ENCODE measurements at regions not wholly inside any gene's neighbourhood (a gene's known extent, or its start where the extent isn't known, plus 50 kb on each side); places are given as distances from the start of the nearest gene placed in this dataset.

- no peak for DNase-seq (ENCODE audit: low read depth in 1 of 2, low spot score in 2 of 2)
- H3K9me3 ChIP-seq (replicated peaks), result no peaks in the 10 kb centered on the region
- 0 out of 2 replicates have a peak, but pooled peaks cover 6% of the 10 kb centered on the region for H3K27me3 ChIP-seq (replicated peaks)
- H3K27ac ChIP-seq, result no peak overlapping the region
- no peaks in the 10 kb centered on the region for H3K4me1 ChIP-seq (replicated peaks)
- no peak overlapping the region for H3K4me3 ChIP-seq
- no peaks in the 10 kb centered on the region for H3K36me3 ChIP-seq
Observed at GRCh38 chr4:57425610-57426009, 315.4 kb upstream of the IGFBP7 start.

GRCh38 chr4:57424232-57424897, 314.2 kb upstream of the IGFBP7 start:
- no peak for DNase-seq (ENCODE audit: low read depth in 1 of 2, low spot score in 2 of 2)
- 0 out of 2 replicates have a peak, but pooled peaks cover 6% of the 10 kb centered on the region for H3K27me3 ChIP-seq (replicated peaks)
- H3K36me3 ChIP-seq, result no peaks in the 10 kb centered on the region
- H3K9me3 ChIP-seq (replicated peaks), result no peaks in the 10 kb centered on the region
- H3K4me1 ChIP-seq (replicated peaks), result no peaks in the 10 kb centered on the region
- no peak overlapping the region for H3K27ac ChIP-seq
- H3K4me3 ChIP-seq, result no peak overlapping the region

GRCh38 chr4:57418133-57418532, 307.9 kb upstream of the IGFBP7 start:
- DNase-seq (ENCODE audit: low read depth in 1 of 2, low spot score in 2 of 2), result no peak
- Histone ChIP-seq H3K36me3 (no peaks in the 10 kb centered on the region), H3K9me3 (replicated peaks) (no peaks in the 10 kb centered on the region)

GRCh38 chr4:57412259-57413054, 302.3 kb upstream of the IGFBP7 start:
- Histone ChIP-seq H3K27me3 (replicated peaks) (peaks cover 11% of the 10 kb centered on the region; the same call in 1 of the 2 replicates), H3K9me3 (replicated peaks) (no peaks in the 10 kb centered on the region), H3K27ac (no peak overlapping the region), H3K4me1 (replicated peaks) (no peaks in the 10 kb centered on the region), H3K4me3 (no peak overlapping the region), H3K36me3 (no peaks in the 10 kb centered on the region)
- no peak for DNase-seq (ENCODE audit: low read depth in 1 of 2, low spot score in 2 of 2)

More at GRCh38 chr4:57418133-57418532, 307.9 kb upstream of the IGFBP7 start:
- Histone ChIP-seq H3K4me1 (replicated peaks) (no peaks in the 10 kb centered on the region), H3K27ac (no peak overlapping the region), H3K27me3 (replicated peaks) (peaks cover 8% of the 10 kb centered on the region; the same call in 1 of the 2 replicates), H3K4me3 (no peak overlapping the region)

- peaks cover 11% of the 10 kb centered on the region; the same call in 1 of the 2 replicates for H3K27me3 ChIP-seq (replicated peaks)
- H3K9me3 ChIP-seq (replicated peaks), result no peaks in the 10 kb centered on the region
- no peak for DNase-seq (ENCODE audit: low read depth in 1 of 2, low spot score in 2 of 2)
- H3K27ac ChIP-seq, result no peak overlapping the region
- H3K4me3 ChIP-seq, result no peak overlapping the region
- H3K4me1 ChIP-seq (replicated peaks), result no peaks in the 10 kb centered on the region
- H3K36me3 ChIP-seq, result no peaks in the 10 kb centered on the region
Observed at GRCh38 chr4:57410331-57411052, 300.3 kb upstream of the IGFBP7 start.

- Histone ChIP-seq H3K9me3 (replicated peaks) (no peaks in the 10 kb centered on the region), H3K4me3 (no peak overlapping the region), H3K4me1 (replicated peaks) (no peaks in the 10 kb centered on the region), H3K36me3 (no peaks in the 10 kb centered on the region), H3K27ac (no peak overlapping the region), H3K27me3 (replicated peaks) (0 out of 2 replicates have a peak, but pooled peaks cover 5% of the 10 kb centered on the region)
- no peak for DNase-seq (ENCODE audit: low read depth in 1 of 2, low spot score in 2 of 2)
Observed at GRCh38 chr4:57405359-57405758, 295.2 kb upstream of the IGFBP7 start.

GRCh38 chr4:57404483-57404882, 294.3 kb upstream of the IGFBP7 start:
- no peak for DNase-seq (ENCODE audit: low read depth in 1 of 2, low spot score in 2 of 2)

GRCh38 chr4:57403591-57403990, 293.4 kb upstream of the IGFBP7 start:
- no peak for DNase-seq (ENCODE audit: low read depth in 1 of 2, low spot score in 2 of 2)
- H3K27me3 ChIP-seq (replicated peaks), result 0 out of 2 replicates have a peak, but pooled peaks cover 5% of the 10 kb centered on the region
- no peaks in the 10 kb centered on the region for H3K9me3 ChIP-seq (replicated peaks)
- no peaks in the 10 kb centered on the region for H3K4me1 ChIP-seq (replicated peaks)
- H3K36me3 ChIP-seq, result no peaks in the 10 kb centered on the region
- no peak overlapping the region for H3K4me3 ChIP-seq
- no peak overlapping the region for H3K27ac ChIP-seq

More at GRCh38 chr4:57404483-57404882, 294.3 kb upstream of the IGFBP7 start:
- no peaks in the 10 kb centered on the region for H3K36me3 ChIP-seq
- H3K27ac ChIP-seq, result no peak overlapping the region
- H3K27me3 ChIP-seq (replicated peaks), result 0 out of 2 replicates have a peak, but pooled peaks cover 5% of the 10 kb centered on the region
- no peaks in the 10 kb centered on the region for H3K9me3 ChIP-seq (replicated peaks)
- no peak overlapping the region for H3K4me3 ChIP-seq
- H3K4me1 ChIP-seq (replicated peaks), result no peaks in the 10 kb centered on the region

GRCh38 chr4:57401586-57401985, 291.4 kb upstream of the IGFBP7 start:
- Histone ChIP-seq H3K27me3 (replicated peaks) (0 out of 2 replicates have a peak, but pooled peaks cover 4% of the 10 kb centered on the region), H3K36me3 (no peaks in the 10 kb centered on the region), H3K4me1 (replicated peaks) (no peaks in the 10 kb centered on the region), H3K9me3 (replicated peaks) (no peaks in the 10 kb centered on the region), H3K27ac (no peak overlapping the region), H3K4me3 (no peak overlapping the region)
- DNase-seq (ENCODE audit: low read depth in 1 of 2, low spot score in 2 of 2), result no peak

GRCh38 chr4:57378766-57379165, 268.6 kb upstream of the IGFBP7 start:
- Histone ChIP-seq H3K4me3 (no peak overlapping the region), H3K27me3 (replicated peaks) (no peaks in the 10 kb centered on the region), H3K9me3 (replicated peaks) (no peaks in the 10 kb centered on the region), H3K36me3 (no peaks in the 10 kb centered on the region), H3K4me1 (replicated peaks) (no peaks in the 10 kb centered on the region), H3K27ac (no peak overlapping the region)
- no peak for DNase-seq (ENCODE audit: low read depth in 1 of 2, low spot score in 2 of 2)

- Histone ChIP-seq H3K4me3 (no peak overlapping the region), H3K9me3 (replicated peaks) (no peaks in the 10 kb centered on the region), H3K36me3 (no peaks in the 10 kb centered on the region), H3K27ac (no peak overlapping the region), H3K27me3 (replicated peaks) (no peaks in the 10 kb centered on the region), H3K4me1 (replicated peaks) (no peaks in the 10 kb centered on the region)
- no peak for DNase-seq (ENCODE audit: low read depth in 1 of 2, low spot score in 2 of 2)
Observed at GRCh38 chr4:57374866-57375595, 264.8 kb upstream of the IGFBP7 start.

GRCh38 chr4:57373991-57374390, 263.8 kb upstream of the IGFBP7 start:
- no peaks in the 10 kb centered on the region for H3K27me3 ChIP-seq (replicated peaks)

GRCh38 chr4:57371671-57372070, 261.5 kb upstream of the IGFBP7 start:
- DNase-seq (ENCODE audit: low read depth in 1 of 2, low spot score in 2 of 2), result no peak
- Histone ChIP-seq H3K9me3 (replicated peaks) (no peaks in the 10 kb centered on the region), H3K27me3 (replicated peaks) (no peaks in the 10 kb centered on the region), H3K36me3 (no peaks in the 10 kb centered on the region), H3K4me1 (replicated peaks) (no peaks in the 10 kb centered on the region), H3K4me3 (no peak overlapping the region), H3K27ac (no peak overlapping the region)

More at GRCh38 chr4:57373991-57374390, 263.8 kb upstream of the IGFBP7 start:
- H3K36me3 ChIP-seq, result no peaks in the 10 kb centered on the region
- H3K4me1 ChIP-seq (replicated peaks), result no peaks in the 10 kb centered on the region
- no peak overlapping the region for H3K4me3 ChIP-seq
- no peak overlapping the region for H3K27ac ChIP-seq
- H3K9me3 ChIP-seq (replicated peaks), result no peaks in the 10 kb centered on the region
- DNase-seq (ENCODE audit: low read depth in 1 of 2, low spot score in 2 of 2), result no peak

Measured in SJSA1 (cell line).